ENCODE measurements at regions not wholly inside any gene's neighbourhood (a gene's known extent, or its start where the extent isn't known, plus 50 kb on each side); places are given as distances from the start of the nearest gene placed in this dataset.

DNA sequence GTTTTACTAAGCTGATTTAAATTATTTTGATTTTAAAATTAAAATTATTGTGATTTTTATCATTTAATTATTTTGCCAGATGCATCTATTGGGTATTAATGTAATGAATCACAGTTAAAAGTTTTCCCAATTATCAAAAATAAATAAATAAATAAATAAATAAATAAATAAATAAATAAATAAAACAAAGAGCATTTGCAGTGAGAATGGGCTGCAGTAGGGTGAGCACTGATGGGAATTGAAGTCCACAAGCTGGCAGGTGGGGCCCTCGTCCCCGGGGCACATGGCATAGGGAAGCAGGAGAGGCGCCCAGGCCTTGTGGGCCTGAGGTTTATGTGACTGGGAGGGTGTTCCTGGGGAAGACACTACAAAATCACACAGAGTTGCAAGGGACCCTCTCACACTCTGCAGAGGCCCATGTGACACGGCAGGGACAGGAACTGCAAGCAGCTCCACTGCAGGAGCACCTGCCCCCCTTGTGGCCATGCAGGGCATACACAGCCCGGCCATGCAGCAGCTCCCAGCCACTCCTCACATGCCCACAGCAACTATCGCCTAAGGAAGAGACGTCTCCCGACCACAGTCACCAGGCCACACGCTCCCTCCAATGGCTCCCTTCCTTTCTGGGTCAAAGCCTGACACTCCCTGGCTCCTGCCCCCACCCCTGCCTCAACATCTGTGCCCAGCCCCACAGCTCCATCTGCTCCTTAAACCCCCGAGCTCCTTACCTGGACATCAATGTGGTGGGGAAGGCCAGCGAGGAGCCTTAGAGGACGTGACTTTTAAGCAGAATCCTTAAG lies 256.3 kb upstream of the SFSWAP start:
- Histone ChIP-seq H3K27me3 (ENCODE audit: control insufficient read depth, insufficient read depth, low read length) (no peaks in the 10 kb centered on the region), H3K27ac (ENCODE audit: low read depth, low read length) (no peak overlapping the region), H3K4me1 (ENCODE audit: control insufficient read depth, insufficient read depth, low read length) (peaks cover 4% of the 10 kb centered on the region; the same call in 1 of the 2 replicates), H3K4me3 (ENCODE audit: low read depth, low read length) (no peak overlapping the region), H3K9me3 (ENCODE audit: control insufficient read depth, insufficient read depth, low read length) (no peaks in the 10 kb centered on the region), H3K36me3 (ENCODE audit: control insufficient read depth, insufficient read depth, low read length) (no peaks in the 10 kb centered on the region), H3K9ac (ENCODE audit: low read depth, low read length) (no peak overlapping the region)

DNA sequence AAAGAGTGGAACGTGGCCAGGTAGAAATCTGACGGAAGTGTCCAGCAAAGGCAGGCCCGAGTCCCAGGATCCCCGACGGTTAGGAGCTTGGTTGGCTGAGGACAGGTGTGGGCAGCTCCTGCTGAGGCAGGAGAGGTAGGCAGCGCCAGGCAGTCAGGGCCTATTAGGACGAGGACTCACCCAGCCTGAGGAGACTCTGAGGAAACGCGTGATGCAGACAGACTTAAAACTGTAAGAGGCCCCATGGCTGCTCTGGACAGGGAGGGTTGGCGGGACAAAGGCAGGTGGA lies 255.7 kb upstream of the SFSWAP start:
- H3K4me3 ChIP-seq (ENCODE audit: low read depth, low read length): no peak overlapping the region
- no peak overlapping the region for H3K9ac ChIP-seq (ENCODE audit: low read depth, low read length)
- H3K4me1 ChIP-seq (ENCODE audit: control insufficient read depth, insufficient read depth, low read length): peaks cover 4% of the 10 kb centered on the region; the same call in 1 of the 2 replicates
- H3K36me3 ChIP-seq (ENCODE audit: control insufficient read depth, insufficient read depth, low read length): no peaks in the 10 kb centered on the region
- H3K27ac ChIP-seq (ENCODE audit: low read depth, low read length): no peak overlapping the region
- no peaks in the 10 kb centered on the region for H3K27me3 ChIP-seq (ENCODE audit: control insufficient read depth, insufficient read depth, low read length)
- H3K9me3 ChIP-seq (ENCODE audit: control insufficient read depth, insufficient read depth, low read length): no peaks in the 10 kb centered on the region

DNA sequence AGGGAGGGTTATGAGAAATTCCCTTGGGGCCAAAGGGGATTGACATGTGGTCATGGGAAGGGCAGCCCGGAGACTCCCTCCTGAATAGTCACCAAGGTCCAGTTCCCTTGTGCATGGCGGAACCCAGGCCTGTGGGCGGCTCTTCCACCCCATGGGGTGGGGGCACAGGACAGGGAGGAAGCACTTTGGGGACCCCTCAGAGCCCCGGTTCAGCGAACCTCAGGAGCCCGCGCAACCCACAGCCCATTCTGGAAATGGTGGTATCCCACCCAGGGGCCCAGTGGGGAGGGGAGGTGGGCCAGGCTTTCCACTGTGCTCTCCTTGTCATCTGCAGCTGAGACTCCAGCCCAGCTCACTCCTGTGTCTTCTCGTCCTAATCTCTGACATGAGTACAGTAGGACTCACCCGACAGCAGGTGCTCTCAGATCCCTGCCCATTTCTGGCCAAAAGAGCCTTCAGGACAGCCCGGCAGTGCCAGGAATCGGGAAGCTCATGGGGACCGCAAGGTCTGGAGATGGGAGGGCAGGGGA lies 255.2 kb upstream of the SFSWAP start:
- H3K27me3 ChIP-seq (ENCODE audit: control insufficient read depth, insufficient read depth, low read length): no peaks in the 10 kb centered on the region
- no peaks in the 10 kb centered on the region for H3K9me3 ChIP-seq (ENCODE audit: control insufficient read depth, insufficient read depth, low read length)
- H3K36me3 ChIP-seq (ENCODE audit: control insufficient read depth, insufficient read depth, low read length): no peaks in the 10 kb centered on the region
- H3K4me3 ChIP-seq (ENCODE audit: low read depth, low read length): no peak overlapping the region
- no peak overlapping the region for H3K9ac ChIP-seq (ENCODE audit: low read depth, low read length)
- peaks cover 4% of the 10 kb centered on the region; the same call in 1 of the 2 replicates for H3K4me1 ChIP-seq (ENCODE audit: control insufficient read depth, insufficient read depth, low read length)
- H3K27ac ChIP-seq (ENCODE audit: low read depth, low read length): no peak overlapping the region

- Histone ChIP-seq H3K27me3 (ENCODE audit: control insufficient read depth, insufficient read depth, low read length) (no peaks in the 10 kb centered on the region), H3K27ac (ENCODE audit: low read depth, low read length) (no peak overlapping the region), H3K4me3 (ENCODE audit: low read depth, low read length) (no peak overlapping the region), H3K9ac (ENCODE audit: low read depth, low read length) (no peak overlapping the region), H3K36me3 (ENCODE audit: control insufficient read depth, insufficient read depth, low read length) (no peaks in the 10 kb centered on the region), H3K4me1 (ENCODE audit: control insufficient read depth, insufficient read depth, low read length) (peaks cover 4% of the 10 kb centered on the region; the same call in 1 of the 2 replicates), H3K9me3 (ENCODE audit: control insufficient read depth, insufficient read depth, low read length) (no peaks in the 10 kb centered on the region)
These were observed 254.4 kb upstream of the SFSWAP start for GRCh38 chr12:131456301-131457027.

DNA sequence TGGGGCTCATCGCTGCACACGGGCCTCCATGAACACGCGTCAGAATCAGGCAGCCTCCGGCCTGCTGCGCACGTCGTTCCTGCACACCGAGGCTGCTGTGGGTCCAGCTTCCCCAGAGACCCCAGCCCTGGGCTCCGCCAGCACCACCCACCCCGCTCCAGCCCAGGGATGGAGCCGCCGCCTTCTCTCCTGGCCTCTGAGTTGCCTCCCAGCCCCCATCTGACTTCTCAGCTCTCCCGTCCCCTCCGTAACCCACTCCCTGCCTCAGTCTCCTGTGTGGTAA lies 253.9 kb upstream of the SFSWAP start:
- no peak overlapping the region for H3K9ac ChIP-seq (ENCODE audit: low read depth, low read length)

GRCh38 chr12:131457331-131458047 lies 253.4 kb upstream of the SFSWAP start:
- Histone ChIP-seq H3K9me3 (ENCODE audit: control insufficient read depth, insufficient read depth, low read length) (no peaks in the 10 kb centered on the region), H3K36me3 (ENCODE audit: control insufficient read depth, insufficient read depth, low read length) (no peaks in the 10 kb centered on the region), H3K4me3 (ENCODE audit: low read depth, low read length) (no peak overlapping the region), H3K4me1 (ENCODE audit: control insufficient read depth, insufficient read depth, low read length) (peaks cover under 1% of the 10 kb centered on the region; the same call in 1 of the 2 replicates), H3K27ac (ENCODE audit: low read depth, low read length) (no peak overlapping the region), H3K27me3 (ENCODE audit: control insufficient read depth, insufficient read depth, low read length) (no peaks in the 10 kb centered on the region), H3K9ac (ENCODE audit: low read depth, low read length) (no peak overlapping the region)

More for the DNA sequence above, 253.9 kb upstream of the SFSWAP start:
- H3K36me3 ChIP-seq (ENCODE audit: control insufficient read depth, insufficient read depth, low read length): no peaks in the 10 kb centered on the region
- H3K9me3 ChIP-seq (ENCODE audit: control insufficient read depth, insufficient read depth, low read length): no peaks in the 10 kb centered on the region
- H3K27me3 ChIP-seq (ENCODE audit: control insufficient read depth, insufficient read depth, low read length): no peaks in the 10 kb centered on the region
- H3K4me1 ChIP-seq (ENCODE audit: control insufficient read depth, insufficient read depth, low read length): peaks cover 4% of the 10 kb centered on the region; the same call in 1 of the 2 replicates
- no peak overlapping the region for H3K4me3 ChIP-seq (ENCODE audit: low read depth, low read length)
- no peak overlapping the region for H3K27ac ChIP-seq (ENCODE audit: low read depth, low read length)

DNA sequence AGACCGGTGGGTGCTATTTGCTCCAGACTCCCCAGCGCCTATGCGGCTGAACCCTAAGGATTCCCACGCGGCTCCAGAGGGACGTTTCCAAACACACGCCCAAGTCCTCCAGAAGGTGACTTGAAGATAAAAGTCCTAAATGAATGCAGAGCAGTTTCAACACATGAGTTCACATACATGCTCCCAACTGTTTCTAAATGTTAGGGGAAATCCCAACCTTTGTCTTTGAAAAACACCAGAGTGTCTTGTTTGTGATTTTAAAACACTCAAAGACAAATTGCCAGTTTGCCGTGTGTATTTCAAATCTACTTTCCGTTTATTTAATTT lies 252.9 kb upstream of the SFSWAP start:
- Histone ChIP-seq H3K27me3 (ENCODE audit: control insufficient read depth, insufficient read depth, low read length) (no peaks in the 10 kb centered on the region), H3K4me3 (ENCODE audit: low read depth, low read length) (no peak overlapping the region), H3K9me3 (ENCODE audit: control insufficient read depth, insufficient read depth, low read length) (no peaks in the 10 kb centered on the region), H3K4me1 (ENCODE audit: control insufficient read depth, insufficient read depth, low read length) (no peaks in the 10 kb centered on the region), H3K9ac (ENCODE audit: low read depth, low read length) (no peak overlapping the region), H3K36me3 (ENCODE audit: control insufficient read depth, insufficient read depth, low read length) (no peaks in the 10 kb centered on the region), H3K27ac (ENCODE audit: low read depth, low read length) (no peak overlapping the region)

DNA sequence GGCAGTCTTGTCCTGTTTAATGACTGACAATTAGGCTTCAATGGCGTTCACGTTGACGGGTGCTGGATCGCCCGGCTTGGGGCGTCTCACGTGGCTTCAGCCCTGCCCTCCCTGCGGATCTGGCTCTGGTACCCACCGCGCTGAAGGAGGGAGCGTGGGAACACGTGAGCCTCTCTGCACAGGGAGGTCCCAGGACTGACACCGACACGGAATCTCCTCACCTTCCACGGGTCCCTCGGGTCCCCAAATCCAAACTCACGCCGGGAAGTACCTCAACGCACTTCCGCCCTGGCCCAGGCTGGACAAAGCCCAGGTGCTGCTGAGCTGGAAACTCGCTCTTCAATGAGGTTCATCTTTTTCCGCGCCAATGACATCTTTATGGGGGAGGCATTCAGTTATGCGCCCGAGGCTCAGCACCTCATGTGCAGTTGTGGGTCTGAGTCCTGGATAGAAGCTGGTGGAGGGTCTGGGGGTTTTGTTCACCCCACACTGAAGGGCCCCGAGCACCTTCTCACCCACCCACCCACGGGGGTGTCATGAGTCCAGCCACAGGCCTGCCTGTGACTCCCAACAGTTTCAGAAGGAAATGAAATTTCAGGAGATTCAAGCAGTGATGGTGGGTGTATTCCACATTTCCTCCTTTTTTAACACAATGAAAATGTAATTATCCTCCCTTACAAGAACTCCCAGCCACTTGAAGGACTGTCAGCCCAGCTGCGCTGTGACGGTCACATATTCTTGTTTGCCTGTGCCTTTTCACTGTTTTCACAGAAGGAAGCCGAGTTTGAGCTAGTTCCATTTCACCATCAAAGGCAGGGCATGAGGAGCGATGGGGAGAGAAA lies 251.7 kb upstream of the SFSWAP start:
- Histone ChIP-seq H3K27ac (ENCODE audit: low read depth, low read length) (no peak overlapping the region), H3K27me3 (ENCODE audit: control insufficient read depth, insufficient read depth, low read length) (no peaks in the 10 kb centered on the region), H3K4me1 (ENCODE audit: control insufficient read depth, insufficient read depth, low read length) (no peaks in the 10 kb centered on the region), H3K9ac (ENCODE audit: low read depth, low read length) (no peak overlapping the region), H3K36me3 (ENCODE audit: control insufficient read depth, insufficient read depth, low read length) (no peaks in the 10 kb centered on the region), H3K9me3 (ENCODE audit: control insufficient read depth, insufficient read depth, low read length) (no peaks in the 10 kb centered on the region), H3K4me3 (ENCODE audit: low read depth, low read length) (no peak overlapping the region)

- Histone ChIP-seq H3K9me3 (ENCODE audit: control insufficient read depth, insufficient read depth, low read length) (no peaks in the 10 kb centered on the region), H3K4me3 (ENCODE audit: low read depth, low read length) (no peak overlapping the region), H3K27me3 (ENCODE audit: control insufficient read depth, insufficient read depth, low read length) (no peaks in the 10 kb centered on the region), H3K9ac (ENCODE audit: low read depth, low read length) (no peak overlapping the region), H3K4me1 (ENCODE audit: control insufficient read depth, insufficient read depth, low read length) (no peaks in the 10 kb centered on the region), H3K27ac (ENCODE audit: low read depth, low read length) (no peak overlapping the region), H3K36me3 (ENCODE audit: control insufficient read depth, insufficient read depth, low read length) (no peaks in the 10 kb centered on the region)
These were observed 251.0 kb upstream of the SFSWAP start for GRCh38 chr12:131459773-131460365.

DNA sequence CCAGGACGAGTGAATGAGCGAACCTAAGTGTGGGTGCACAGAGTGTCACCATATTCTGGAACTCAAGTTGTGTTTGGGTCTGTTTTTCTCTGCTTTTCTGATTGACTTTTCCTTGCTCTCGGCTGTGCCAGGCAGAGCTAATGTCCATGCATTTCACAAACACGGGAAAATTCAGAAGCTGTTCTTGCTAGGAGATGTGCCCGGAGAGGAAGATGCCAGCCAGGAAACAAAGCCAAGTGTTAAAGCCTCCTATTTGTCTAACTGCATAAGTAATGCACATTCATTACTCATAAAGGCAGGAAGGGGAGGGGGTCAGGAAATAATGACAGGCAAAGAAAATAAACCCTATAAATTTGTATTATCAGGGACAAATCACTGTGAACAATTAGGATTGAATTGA lies 250.4 kb upstream of the SFSWAP start:
- Histone ChIP-seq H3K9ac (ENCODE audit: low read depth, low read length) (no peak overlapping the region), H3K9me3 (ENCODE audit: control insufficient read depth, insufficient read depth, low read length) (no peaks in the 10 kb centered on the region), H3K4me3 (ENCODE audit: low read depth, low read length) (no peak overlapping the region), H3K27ac (ENCODE audit: low read depth, low read length) (no peak overlapping the region), H3K4me1 (ENCODE audit: control insufficient read depth, insufficient read depth, low read length) (no peaks in the 10 kb centered on the region), H3K27me3 (ENCODE audit: control insufficient read depth, insufficient read depth, low read length) (no peaks in the 10 kb centered on the region), H3K36me3 (ENCODE audit: control insufficient read depth, insufficient read depth, low read length) (no peaks in the 10 kb centered on the region)

Data from HUES48 (cell line).